GM06990 (cell line): ENCODE measurements at regions not wholly inside any gene's neighbourhood (a gene's known extent, or its start where the extent isn't known, plus 50 kb on each side); places are given as distances from the start of the nearest gene placed in this dataset.

Source experiments
- DNase-seq: peaks from one replicate; pipeline ENCODE4 v3.0.0-alpha.2; 2011; ENCODE audit not compliant: insufficient read length; ENCODE audit errors: extremely low read depth
- H3K27me3 ChIP-seq: replicated peaks from 2 replicates; pipeline ENCODE4 v1.6.0; 2011; ENCODE audit warnings: low read length; ENCODE audit not compliant: control insufficient read depth, insufficient read depth
- H3K36me3 ChIP-seq: 2 replicates; pipeline ENCODE4 v1.5.1; 2011; ENCODE audit warnings: low read length; ENCODE audit not compliant: control insufficient read depth, insufficient read depth
- H3K4me3 ChIP-seq: replicated peaks from 2 replicates; pipeline ENCODE4 v1.5.1; 2011; ENCODE audit warnings: low read depth, mild to moderate bottlenecking, control low read depth, low read length
- CTCF ChIP-seq: IDR thresholded peaks from 2 replicates; pipeline ENCODE4 v1.5.1; 2011; ENCODE audit warnings: low read length, control low read depth, mild to moderate bottlenecking, inconsistent platforms; ENCODE audit not compliant: insufficient read depth, poor library complexity, severe bottlenecking

DNA sequence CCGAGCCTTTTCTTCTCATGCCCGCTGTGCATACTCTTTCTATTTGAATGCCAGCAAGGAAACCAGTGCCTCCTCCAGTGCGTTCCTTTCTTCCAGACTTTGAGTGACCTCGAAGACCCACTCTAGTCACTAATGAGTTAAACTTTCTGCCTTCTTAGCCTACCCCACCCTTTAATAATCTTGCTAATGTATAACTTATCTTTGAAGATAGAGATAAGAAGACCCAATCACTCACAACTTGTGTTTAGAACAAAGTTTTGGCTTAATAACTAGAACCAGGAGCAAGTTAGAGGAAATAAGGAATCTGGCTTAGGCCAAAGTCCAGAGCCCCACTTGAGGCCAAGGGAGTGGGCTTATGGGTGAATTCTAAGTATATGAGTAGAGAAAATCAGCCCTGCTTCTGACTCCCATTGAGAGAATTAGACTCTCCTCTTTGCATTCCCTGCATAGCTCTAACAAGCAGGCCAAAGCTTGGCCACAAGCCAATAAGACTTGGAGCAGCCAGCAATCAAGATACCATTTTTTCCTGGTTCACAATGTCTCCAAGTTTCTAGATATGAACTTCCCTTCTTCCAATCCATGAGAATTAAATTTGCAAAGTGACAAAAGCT lies 181.5 kb upstream of the PIK3R1 start:
- H3K27me3 ChIP-seq: 0 out of 2 replicates have a peak, but pooled peaks cover 1% of the 10 kb centered on the region
- no peak for TF ChIP-seq CTCF
- H3K36me3 ChIP-seq: no peaks in the 10 kb centered on the region
- DNase-seq: no peak
- no peak overlapping the region for H3K4me3 ChIP-seq

GRCh38 chr5:68033029-68033428 lies 182.5 kb upstream of the PIK3R1 start:
- TF ChIP-seq CTCF: no peak
- no peak overlapping the region for H3K4me3 ChIP-seq
- DNase-seq: no peak
- 0 out of 2 replicates have a peak, but pooled peaks cover 1% of the 10 kb centered on the region for H3K27me3 ChIP-seq
- H3K36me3 ChIP-seq: no peaks in the 10 kb centered on the region

DNA sequence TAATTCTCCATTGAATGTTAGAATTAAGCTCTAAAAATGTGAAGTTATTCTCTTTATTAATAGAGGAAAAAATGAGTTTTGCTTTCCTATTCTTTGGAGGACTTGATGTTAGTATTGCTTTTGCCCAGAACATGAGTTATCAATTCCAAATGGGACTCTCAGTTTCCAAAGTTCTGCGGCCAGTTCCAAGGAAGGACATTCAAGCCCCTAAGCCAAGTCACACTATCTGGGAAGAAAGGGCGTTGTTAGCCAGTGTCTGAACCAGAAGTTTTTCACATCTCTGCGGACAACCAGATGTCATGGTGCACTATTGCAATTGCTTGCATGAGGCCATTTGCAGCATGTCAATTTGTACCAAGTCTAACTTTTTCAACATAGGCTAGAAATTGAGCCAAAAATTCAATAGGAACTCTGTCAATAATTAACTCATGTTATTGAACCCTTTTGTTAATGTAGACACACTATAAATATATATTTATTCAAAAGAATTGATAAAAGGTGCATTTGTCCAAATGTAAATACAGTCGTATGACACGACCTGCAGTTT lies 183.3 kb upstream of the PIK3R1 start:
- no peak overlapping the region for H3K4me3 ChIP-seq
- 0 out of 2 replicates have a peak, but pooled peaks cover 1% of the 10 kb centered on the region for H3K27me3 ChIP-seq
- no peak for DNase-seq
- no peaks in the 10 kb centered on the region for H3K36me3 ChIP-seq
- no peak for TF ChIP-seq CTCF

GRCh38 chr5:68028131-68028727 lies 187.3 kb upstream of the PIK3R1 start:
- Histone ChIP-seq H3K27me3 (0 out of 2 replicates have a peak, but pooled peaks cover 1% of the 10 kb centered on the region), H3K4me3 (no peak overlapping the region), H3K36me3 (no peaks in the 10 kb centered on the region)
- TF ChIP-seq CTCF: no peak
- no peak for DNase-seq

GRCh38 chr5:68027519-68027918 lies 188.0 kb upstream of the PIK3R1 start:
- no peak for DNase-seq
- no peak overlapping the region for H3K4me3 ChIP-seq
- H3K27me3 ChIP-seq: 0 out of 2 replicates have a peak, but pooled peaks cover 1% of the 10 kb centered on the region
- TF ChIP-seq CTCF: no peak
- no peaks in the 10 kb centered on the region for H3K36me3 ChIP-seq
